A549 (cell line): ENCODE measurements at regions not wholly inside any gene's neighbourhood (a gene's known extent, or its start where the extent isn't known, plus 50 kb on each side); places are given as distances from the start of the nearest gene placed in this dataset.
"Not testable (repeated sequence)": the region's sequence is repeated elsewhere in the genome, so short reads cannot be mapped to it uniquely, and the experiment has no call there.

ENCODE experiments used
- ATAC-seq, 2 experiments: fragments of 200-7000 bp in 1 of 2; fragments of >200 bp in 1 of 2; cut with Nextera tagmentation in 1 of 2; cut with Tn5 transposase in 1 of 2; 3 replicates each; pipeline versions ENCODE4 v1.8.0 to v1.9.1; 2018 to 2020; ENCODE audit warnings: mild to moderate bottlenecking in 1 of 2, moderate library complexity in 1 of 2
- CTCF ChIA-PET: fragments of 300-600 bp; sonication (Branson Sonifier 250); formaldehyde crosslinking; extraction: SDS; loops from one replicate; lab custom pipeline; 2021; ENCODE audit warnings: antibody characterized with exemption, inconsistent platforms; lab: Yijun Ruan, JAX
- POLR2A ChIA-PET: fragments of 350-600 bp; formaldehyde crosslinking; extraction: SDS; loops from one replicate; lab custom pipeline; 2021; ENCODE audit warnings: antibody characterized with exemption, inconsistent platforms; lab: Yijun Ruan, JAX
- DNase-seq, 2 experiments: peaks; one replicate each; pipeline versions ENCODE4 v3.0.0 to v3.0.0-alpha.2; 2011 to 2016; ENCODE audit warnings: low read depth in 1 of 2, low spot score in 1 of 2
- FAIRE-seq: peaks from 2 replicates; lab custom pipeline; 2011; peaks lifted over from hg19 to GRCh38; lab: Jason Lieb, UNC
- H3K27ac ChIP-seq, 2 experiments: fragments of >200 bp; sonication (Bioruptor Twin); formaldehyde crosslinking; 3 replicates each; pipeline ENCODE4 v1.5.1; 2016 to 2017
- H3K4me1 ChIP-seq: fragments of >200 bp; sonication (Bioruptor Twin); formaldehyde crosslinking; 3 replicates; pipeline ENCODE4 v1.6.1; 2016
- H3K4me2 ChIP-seq: fragments of >200 bp; sonication (Bioruptor Twin); formaldehyde crosslinking; 3 replicates; pipeline ENCODE4 v1.6.1; 2016
- H3K4me3 ChIP-seq: fragments of >200 bp; sonication (Bioruptor Twin); formaldehyde crosslinking; 3 replicates; pipeline ENCODE4 v1.5.1; 2016
- H3K9me3 ChIP-seq: fragments of >200 bp; sonication (Bioruptor Twin); formaldehyde crosslinking; 3 replicates; pipeline ENCODE4 v1.6.1; 2016
- ATOH8 ChIP-seq: fragments of 250-450 bp; sonication (Bioruptor Pico); IDR thresholded peaks from 2 replicates; pipeline ENCODE4 v1.5.0; 2020; ENCODE audit warnings: low read depth, mild to moderate bottlenecking, moderate library complexity
- BCL3 ChIP-seq: fragments of >200 bp; sonication (Bioruptor Twin); formaldehyde crosslinking; IDR thresholded peaks from 3 replicates; pipeline ENCODE4 v1.6.1; 2016
- BHLHE40 ChIP-seq: IDR thresholded peaks from 2 replicates; pipeline ENCODE4 v1.6.1; 2012; ENCODE audit warnings: low read depth, low read length, inconsistent platforms
- CBX2 ChIP-seq: fragments of 200-600 bp; sonication (generic); IDR thresholded peaks from 2 replicates; pipeline ENCODE4 v1.6.1; 2016; ENCODE audit warnings: low read depth, mild to moderate bottlenecking, borderline replicate concordance
- CBX8 ChIP-seq: fragments of 200-600 bp; sonication (generic); IDR thresholded peaks from 2 replicates; pipeline ENCODE4 v1.6.1; 2016
- CEBPB ChIP-seq, 2 experiments: fragments of >200 bp in 1 of 2; sonication (Bioruptor Twin) in 1 of 2; formaldehyde crosslinking in 1 of 2; IDR thresholded peaks; 2 replicates each; pipeline ENCODE4 v1.6.1; 2012 to 2016
- CTCF ChIP-seq: fragments of >200 bp; sonication (Bioruptor Twin); formaldehyde crosslinking; IDR thresholded peaks from 3 replicates; pipeline ENCODE4 v1.5.1; 2016
- EHF ChIP-seq: fragments of 250-450 bp; sonication (Bioruptor Pico); IDR thresholded peaks from 2 replicates; pipeline ENCODE4 v1.5.0; 2020; ENCODE audit warnings: mild to moderate bottlenecking
- FOSB ChIP-seq: fragments of 250-450 bp; sonication (Bioruptor Pico); IDR thresholded peaks from 2 replicates; pipeline ENCODE4 v1.5.0; 2020; ENCODE audit warnings: mild to moderate bottlenecking, moderate library complexity
- GATA3 ChIP-seq: IDR thresholded peaks from 2 replicates; pipeline ENCODE4 v1.6.1; 2012; ENCODE audit warnings: borderline replicate concordance
- HES2 ChIP-seq: fragments of >200 bp; sonication (Bioruptor Twin); formaldehyde crosslinking; IDR thresholded peaks from 2 replicates; pipeline ENCODE4 v1.6.1; 2016
- HEYL ChIP-seq: fragments of 250-450 bp; sonication (Bioruptor Pico); IDR thresholded peaks from 2 replicates; pipeline ENCODE4 v1.8.0; 2021; ENCODE audit warnings: mild to moderate bottlenecking, moderate library complexity
- HOXA7 ChIP-seq: fragments of 250-450 bp; sonication (Bioruptor Pico); IDR thresholded peaks from 2 replicates; pipeline ENCODE4 v1.5.0; 2020; ENCODE audit warnings: mild to moderate bottlenecking, moderate library complexity
- HOXB13 ChIP-seq: fragments of 250-450 bp; sonication (Bioruptor Pico); IDR thresholded peaks from 2 replicates; pipeline ENCODE4 v1.5.0; 2020; ENCODE audit warnings: low read depth, mild to moderate bottlenecking, moderate library complexity
- HOXB5 ChIP-seq: fragments of 250-450 bp; sonication (Bioruptor Pico); IDR thresholded peaks from 2 replicates; pipeline ENCODE4 v1.5.0; 2020; ENCODE audit warnings: mild to moderate bottlenecking, moderate library complexity
- JUN ChIP-seq, 2 experiments: fragments of >200 bp; sonication (Bioruptor Twin); formaldehyde crosslinking; IDR thresholded peaks; 2 replicates in 1 of 2; 3 replicates in 1 of 2; pipeline ENCODE4 v1.6.1; 2016 to 2017
- KDM5A ChIP-seq: fragments of 200-600 bp; sonication (generic); IDR thresholded peaks from 2 replicates; pipeline ENCODE4 v1.6.1; 2016; ENCODE audit warnings: antibody characterized with exemption, mild to moderate bottlenecking
- MAFK ChIP-seq: fragments of 450-650 bp; IDR thresholded peaks from 2 replicates; pipeline ENCODE4 v1.6.1; 2014; ENCODE audit not compliant: partially characterized antibody
- MYC ChIP-seq: IDR thresholded peaks from 2 replicates; pipeline ENCODE4 v1.6.1; 2012; ENCODE audit warnings: mild to moderate bottlenecking, inconsistent platforms, low read length, improper control_type of control experiment, borderline replicate concordance
- RFX5 ChIP-seq: fragments of 450-650 bp; IDR thresholded peaks from 2 replicates; pipeline ENCODE4 v1.7.1; 2014; ENCODE audit warnings: antibody characterized with exemption, mild to moderate bottlenecking, moderate library complexity
- SMC3 ChIP-seq: fragments of >200 bp; sonication (Bioruptor Twin); formaldehyde crosslinking; IDR thresholded peaks from 3 replicates; pipeline ENCODE4 v1.6.1; 2018; ENCODE audit warnings: inconsistent platforms
- TP53 ChIP-seq: fragments of 250-450 bp; sonication (Bioruptor Pico); IDR thresholded peaks from 2 replicates; pipeline ENCODE4 v1.5.0; 2021; ENCODE audit warnings: mild to moderate bottlenecking, moderate library complexity
- ZNF302 ChIP-seq: fragments of 250-450 bp; sonication (Bioruptor Pico); IDR thresholded peaks from 2 replicates; pipeline ENCODE4 v1.9.0; 2021; ENCODE audit warnings: inconsistent platforms, mild to moderate bottlenecking, moderate library complexity
- WGBS: methylation state at CpG from one replicate; pipeline ENCODE4 v1.1.6; 2017; ENCODE audit errors: missing lambda C conversion rate; 5-methylcytosine and 5-hydroxymethylcytosine counted together

GRCh38 chr16:9014389-9014788 lies 50.7 kb upstream of the USP7 start:
- ATAC-seq (no peak), DNase-seq (no peak), FAIRE-seq (no peak)
- TF ChIP-seq KDM5A (no peak), CBX8 (no peak), BHLHE40 (no peak), HOXA7 (CRISPR knock-in tag) (no peak), MYC (no peak), GATA3 (no peak), HOXB5 (CRISPR knock-in tag) (no peak), CEBPB (IDR thresholded peaks at IDR 0.05) (no peak), TP53 (CRISPR knock-in tag) (no peak), SMC3 (no peak), ZNF302 (no peak)
- WGBS = 48% methylated on average over 1 of the region's 1 CpG
- Histone ChIP-seq H3K27ac (no peak overlapping the region), H3K9me3 (peaks cover 14% of the 10 kb centered on the region), H3K4me1 (no peaks in the 10 kb centered on the region; the same call in 2 of the 3 replicates), H3K4me2 (no peak overlapping the region), H3K4me3 (no peak overlapping the region)
- ChIA-PET POLR2A (no interaction called here), CTCF (interaction anchor here (0.6 to 1.4 kb wide), 5 partner anchors 10 to 363 kb away, joined by 3 to 6 read pairs (median 3); no protein-coding TSS in a partner anchor)

- no peak overlapping the region for H3K4me3 ChIP-seq
- TF ChIP-seq SMC3 = no peak
- no peak for TF ChIP-seq EHF (CRISPR knock-in tag)
- TF ChIP-seq FOSB (CRISPR knock-in tag) = no peak
- no peak for TF ChIP-seq CEBPB (IDR thresholded peaks at IDR 0.05)
- no peak for TF ChIP-seq HOXB13 (CRISPR knock-in tag)
- no peak for TF ChIP-seq JUN (IDR thresholded peaks at IDR 0.05)
- TF ChIP-seq, all 56 proteins: peak for 0
- POLR2A ChIA-PET = no interaction called here
- Histone ChIP-seq H3K4me1 (no peaks in the 10 kb centered on the region; the same call in 2 of the 3 replicates), H3K4me2 (no peak overlapping the region), H3K9me3 (peaks cover 14% of the 10 kb centered on the region), H3K27ac (no peak overlapping the region)
- FAIRE-seq (no peak), DNase-seq (no peak), ATAC-seq (no peak)
- CTCF ChIA-PET = no interaction called here
- WGBS = 72% methylated on average over 10 of the region's 10 CpGs
These were observed 51.8 kb upstream of the USP7 start for GRCh38 chr16:9015489-9015888.

- FAIRE-seq, H3K4me2 ChIP-seq, ATAC-seq, DNase-seq, CTCF ChIA-PET, POLR2A ChIA-PET, H3K27ac ChIP-seq, H3K4me3 ChIP-seq, H3K4me1 ChIP-seq: not testable (repeated sequence)
- H3K9me3 ChIP-seq = peaks cover 14% of the 10 kb centered on the region
- WGBS = 86% methylated on average over 1 of the region's 1 CpG
These were observed 52.3 kb upstream of the USP7 start for GRCh38 chr16:9016005-9016404.

- H3K9me3 ChIP-seq = peaks cover 14% of the 10 kb centered on the region
- FAIRE-seq = no peak
- no peak overlapping the region for H3K27ac ChIP-seq
- WGBS = 77% methylated on average over 3 of the region's 3 CpGs
- no peak for DNase-seq
- TF ChIP-seq BCL3 = no peak
- no peak for TF ChIP-seq HOXB5 (CRISPR knock-in tag)
- no peak for TF ChIP-seq RFX5
- TF ChIP-seq HEYL (CRISPR knock-in tag) = no peak
- TF ChIP-seq SMC3 = no peak
- TF ChIP-seq HOXB13 (CRISPR knock-in tag) = no peak
- no peak for TF ChIP-seq ATOH8
- TF ChIP-seq FOSB (CRISPR knock-in tag) = no peak
- TF ChIP-seq TP53 (CRISPR knock-in tag) = no peak
- no peak for TF ChIP-seq CTCF
- no peak for TF ChIP-seq MAFK
- no peak for TF ChIP-seq CBX2
- TF ChIP-seq KDM5A = no peak
- TF ChIP-seq HES2 = no peak
- H3K4me1 ChIP-seq = no peaks in the 10 kb centered on the region; the same call in 2 of the 3 replicates
- POLR2A ChIA-PET = interaction anchor here (0.6 kb wide), 1 partner anchor 10 kb away, joined by 5 read pairs; no protein-coding TSS in a partner anchor
- ATAC-seq = 0 out of 6 replicates have a peak, but pooled peaks of 1 of the 2 experiments have one; percentile 43
- no peak overlapping the region for H3K4me2 ChIP-seq
- H3K4me3 ChIP-seq = no peak overlapping the region
- CTCF ChIA-PET = interaction anchor here (0.7 to 3.9 kb wide), 2 partner anchors 9 to 30 kb away, joined by 4 to 30 read pairs; no protein-coding TSS in a partner anchor
These were observed 53.1 kb upstream of the USP7 start for GRCh38 chr16:9016824-9017223.
